GM12878 (cell line): ENCODE measurements at regions not wholly inside any gene's neighbourhood (a gene's known extent, or its start where the extent isn't known, plus 50 kb on each side); places are given as distances from the start of the nearest gene placed in this dataset.

Experiments used
- CTCF ChIP-seq, 3 experiments: IDR thresholded peaks in 2 of 3; conservative IDR thresholded peaks in 1 of 3; 2 replicates each; pipeline ENCODE4 v1.5.1; 2011; ENCODE audit warnings: low read depth in 3 of 3, low read length in 3 of 3, mild to moderate bottlenecking in 3 of 3, control low read depth in 2 of 3, moderate library complexity in 2 of 3, inconsistent platforms in 1 of 3, mixed read lengths in 1 of 3; ENCODE audit not compliant: control insufficient read depth in 2 of 3, insufficient read depth in 1 of 3; ENCODE audit errors: extremely low read depth in 1 of 3
- MEF2A ChIP-seq: IDR thresholded peaks from 2 replicates; pipeline ENCODE4 v1.6.1; 2011; ENCODE audit warnings: low read depth, mild to moderate bottlenecking, low read length, moderate library complexity; ENCODE audit not compliant: insufficient read depth
- POLR2AphosphoS2 ChIP-seq: IDR thresholded peaks from 2 replicates; pipeline ENCODE4 v1.6.1; 2011; ENCODE audit warnings: low read depth, mild to moderate bottlenecking, low read length, improper control_type of control experiment, moderate library complexity
- SIX5 ChIP-seq: IDR thresholded peaks from 2 replicates; pipeline ENCODE4 v1.6.1; 2011; ENCODE audit warnings: mild to moderate bottlenecking, low read depth, low read length, moderate library complexity; ENCODE audit not compliant: severe bottlenecking
- SREBF1 ChIP-seq: IDR thresholded peaks from 2 replicates; pipeline ENCODE4 v1.6.1; 2012; ENCODE audit warnings: mild to moderate bottlenecking, low read length

GRCh38 chr3:40677321-40677720, 152.6 kb downstream of the ZNF621 start:
- TF ChIP-seq CTCF (IDR thresholded peaks at IDR 0.05 in 2 of 3, conservative IDR thresholded peaks at IDR 0.05 in 1 of 3; ENCODE audit: control insufficient read depth in 2 of 3, extremely low read depth in 1 of 3, insufficient read depth in 1 of 3, low read depth in 3 of 3, low read length in 3 of 3), result no peak
- no peak for TF ChIP-seq MEF2A
- TF ChIP-seq POLR2AphosphoS2, result no peak
- TF ChIP-seq SREBF1, result no peak
- TF ChIP-seq SIX5, result no peak
